A673 (cell line): ENCODE measurements at regions not wholly inside any gene's neighbourhood (a gene's known extent, or its start where the extent isn't known, plus 50 kb on each side); places are given as distances from the start of the nearest gene placed in this dataset.

Experiments
- BruUV-seq: library from RNA; stranded (reverse); fragments of 400-500 nt; replicated peaks from 2 replicates; lab custom pipeline; 2021; lab: Mats Ljungman, UMichigan
- CTCF ChIA-PET: fragments of 300-600 bp; sonication (Branson Sonifier 250); formaldehyde crosslinking; loops from one replicate; lab custom pipeline; 2022; ENCODE audit warnings: antibody characterized with exemption; lab: Charles Lee
- POLR2A ChIA-PET: fragments of 300-600 bp; sonication (Branson Sonifier 250); formaldehyde crosslinking; loops from one replicate; lab custom pipeline; 2022; ENCODE audit warnings: antibody characterized with exemption; ENCODE audit not compliant: low non-redundant PET; lab: Charles Lee
- DNase-seq: peaks from one replicate; pipeline ENCODE4 v3.0.0-alpha.2; 2015; ENCODE audit warnings: low spot score
- H3K27ac ChIP-seq: fragments of 200-600 bp; sonication (generic); 2 replicates; pipeline ENCODE4 v1.5.1; 2016; ENCODE audit warnings: mixed run types, low read depth, mild to moderate bottlenecking, mixed read lengths, antibody characterized with exemption, low read length; ENCODE audit not compliant: poor library complexity, severe bottlenecking
- H3K27me3 ChIP-seq: fragments of 200-600 bp; sonication (generic); replicated peaks from 2 replicates; pipeline ENCODE4 v1.6.1; 2017; ENCODE audit warnings: mixed run types, low read depth, mild to moderate bottlenecking, mixed read lengths, antibody characterized with exemption, low read length; ENCODE audit not compliant: insufficient read depth, poor library complexity
- H3K36me3 ChIP-seq: fragments of 200-600 bp; sonication (generic); 2 replicates; pipeline ENCODE4 v1.6.1; 2016; ENCODE audit warnings: mixed run types, mild to moderate bottlenecking, mixed read lengths, antibody characterized with exemption, low read length; ENCODE audit not compliant: insufficient read depth, poor library complexity, severe bottlenecking
- H3K4me1 ChIP-seq: fragments of 200-600 bp; sonication (generic); 2 replicates; pipeline ENCODE4 v1.6.1; 2017; ENCODE audit warnings: mixed run types, mild to moderate bottlenecking, mixed read lengths, antibody characterized with exemption, low read length; ENCODE audit not compliant: insufficient read depth, poor library complexity, severe bottlenecking
- H3K4me3 ChIP-seq: fragments of 200-600 bp; sonication (generic); 2 replicates; pipeline ENCODE4 v1.5.1; 2016; ENCODE audit warnings: low read depth, mixed run types, mild to moderate bottlenecking, mixed read lengths, low read length; ENCODE audit not compliant: poor library complexity, severe bottlenecking
- H3K9me3 ChIP-seq: fragments of 200-600 bp; sonication (generic); 2 replicates; pipeline ENCODE4 v1.6.1; 2016; ENCODE audit warnings: mixed run types, low read depth, mild to moderate bottlenecking, mixed read lengths, antibody characterized with exemption, low read length; ENCODE audit not compliant: poor library complexity, severe bottlenecking
- CTCF ChIP-seq: fragments of 300-800, 200-600 bp; sonication (generic); conservative IDR thresholded peaks from 2 replicates; pipeline ENCODE4 v1.5.1; 2017; ENCODE audit warnings: low read depth, mild to moderate bottlenecking, antibody characterized with exemption, low read length, moderate library complexity, mixed read lengths
- EZH2 ChIP-seq: fragments of 200-600 bp; sonication (generic); IDR thresholded peaks from 2 replicates; pipeline ENCODE4 v1.6.1; 2017; ENCODE audit warnings: borderline replicate concordance, low read depth, mild to moderate bottlenecking, mixed read lengths, antibody characterized with exemption, low read length; ENCODE audit not compliant: poor library complexity, severe bottlenecking
- intact Hi-C: fragments of 100-400 bp; cut with micrococcal nuclease; formaldehyde crosslinking; loops from one replicate; pipeline ENCODE4 v1.10.0; 2022; ENCODE audit not compliant: unreplicated experiment

DNA sequence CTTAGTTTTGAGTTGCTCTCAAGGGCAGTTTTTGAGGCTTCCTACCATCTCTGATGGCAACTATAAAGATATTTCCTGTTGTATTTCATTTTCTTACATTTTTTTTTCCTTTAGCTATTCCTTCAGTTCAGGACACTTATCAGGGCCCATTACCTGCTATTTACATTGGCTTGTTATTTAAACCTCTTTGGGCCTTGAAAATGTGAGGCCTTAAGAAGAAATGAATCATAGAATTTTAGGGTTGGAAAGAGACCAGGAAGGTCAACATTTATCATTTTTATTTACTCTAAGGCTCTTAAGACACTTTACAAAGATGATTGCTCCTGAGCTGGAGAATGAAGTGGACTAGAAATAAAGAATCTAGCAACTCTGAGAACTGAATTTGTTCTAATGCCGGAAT, 335.2 kb downstream of the DTWD2 start:
- DNase-seq, result no peak
- CTCF ChIA-PET, result no interaction called here
- POLR2A ChIA-PET, result no interaction called here
- H3K36me3 ChIP-seq, result no peaks in the 10 kb centered on the region
- H3K4me3 ChIP-seq, result no peak overlapping the region
- intact Hi-C loops, result no loop called here
- no peaks in the 10 kb centered on the region for H3K4me1 ChIP-seq
- TF ChIP-seq EZH2 (no peak), CTCF (no peak)
- H3K27ac ChIP-seq, result no peak overlapping the region
- BruUV-seq, result no TSS peak
- no peaks in the 10 kb centered on the region for H3K27me3 ChIP-seq
- no peaks in the 10 kb centered on the region for H3K9me3 ChIP-seq

- Histone ChIP-seq H3K4me1 (no peaks in the 10 kb centered on the region), H3K9me3 (no peaks in the 10 kb centered on the region), H3K36me3 (no peaks in the 10 kb centered on the region), H3K27me3 (no peaks in the 10 kb centered on the region), H3K4me3 (no peak overlapping the region), H3K27ac (no peak overlapping the region)
- POLR2A ChIA-PET, result no interaction called here
- TF ChIP-seq CTCF (no peak), EZH2 (no peak)
- CTCF ChIA-PET, result no interaction called here
- BruUV-seq, result no TSS peak
- no peak for DNase-seq
- intact Hi-C loops, result no loop called here
Measured at GRCh38 chr5:118651002-118651401, 337.3 kb downstream of the DTWD2 start.

GRCh38 chr5:118647587-118647986, 340.8 kb downstream of the DTWD2 start:
- DNase-seq, result no peak
- Histone ChIP-seq H3K27me3 (no peaks in the 10 kb centered on the region), H3K4me3 (no peak overlapping the region), H3K27ac (no peak overlapping the region), H3K9me3 (no peaks in the 10 kb centered on the region), H3K4me1 (no peaks in the 10 kb centered on the region), H3K36me3 (no peaks in the 10 kb centered on the region)
- intact Hi-C loops, result no loop called here
- no peak for TF ChIP-seq CTCF
- TF ChIP-seq EZH2, result no peak
- ChIA-PET POLR2A (no interaction called here), CTCF (no interaction called here)
- BruUV-seq, result no TSS peak
